ENCODE measurements at regions not wholly inside any gene's neighbourhood (a gene's known extent, or its start where the extent isn't known, plus 50 kb on each side); places are given as distances from the start of the nearest gene placed in this dataset.

DNA sequence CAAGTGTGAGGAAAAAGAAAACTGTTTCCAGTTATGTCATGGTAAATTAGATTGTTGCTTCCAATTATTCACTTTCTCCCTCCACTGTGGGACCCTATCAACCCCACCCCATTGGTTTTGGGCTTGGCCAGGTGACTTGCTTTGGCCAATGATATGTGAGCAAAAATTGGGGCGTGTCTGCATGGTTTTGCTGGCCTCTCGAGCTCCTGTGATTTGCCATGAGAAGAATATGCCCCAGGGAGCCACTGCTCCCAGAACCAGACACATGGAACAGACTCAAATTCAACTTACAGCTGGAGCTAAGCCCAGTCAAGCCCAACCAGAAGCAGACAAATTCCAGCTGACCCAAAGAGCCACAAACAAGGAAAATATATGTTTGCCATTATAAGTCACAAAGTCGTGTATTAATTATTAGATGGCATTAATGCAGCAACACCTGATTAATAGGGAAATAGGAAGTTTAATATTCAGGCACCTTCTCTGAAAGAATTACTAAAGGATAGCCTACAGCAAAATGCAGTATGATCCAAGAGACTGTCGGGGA, 248.9 kb downstream of the ANAPC1 start:
- no CpG with 5 or more reads among the region's 4 CpGs for WGBS (ENCODE audit: extremely low coverage, insufficient read length, low lambda C conversion rate)
- Histone ChIP-seq H3K23me2 (ENCODE audit: insufficient read length, low read depth, low read length, poor library complexity, severe bottlenecking) (no peaks in the 10 kb centered on the region), H2AK5ac (ENCODE audit: insufficient read length, low read length) (no peak overlapping the region), H2AFZ (ENCODE audit: low read length) (no peak overlapping the region), H3K79me2 (ENCODE audit: insufficient read depth, low read length) (no peaks in the 10 kb centered on the region), H3K27ac (ENCODE audit: insufficient read length, low read depth, low read length) (no peak overlapping the region), H3K14ac (ENCODE audit: insufficient read depth, low read length) (no peak overlapping the region), H3K9ac (ENCODE audit: extremely low read depth, insufficient read length, low read length) (no peak overlapping the region), H3K23ac (ENCODE audit: insufficient read length, low read depth, low read length) (no peak overlapping the region), H4K5ac (ENCODE audit: insufficient read length, low read depth, low read length) (no peak overlapping the region), H3K79me1 (ENCODE audit: insufficient read depth, low read depth, low read length, poor library complexity, severe bottlenecking) (no peaks in the 10 kb centered on the region), H2BK12ac (ENCODE audit: insufficient read length, low read depth, low read length) (no peak overlapping the region), H4K8ac (replicated peaks; ENCODE audit: insufficient read length, low read depth, low read length) (no peak overlapping the region), H3K9me3 (ENCODE audit: control insufficient read depth, low read depth, low read length) (no peaks in the 10 kb centered on the region), H3K4me1 (ENCODE audit: insufficient read depth, low read length) (no peaks in the 10 kb centered on the region), H2BK5ac (ENCODE audit: insufficient read length, low read length) (no peak overlapping the region), H3T11ph (ENCODE audit: low read length) (no peak overlapping the region), H2BK15ac (ENCODE audit: low read depth, low read length) (no peak overlapping the region), H2BK120ac (ENCODE audit: low read depth, low read length, poor library complexity, severe bottlenecking) (no peak overlapping the region), H3K56ac (ENCODE audit: insufficient read length, low read depth, low read length) (no peak overlapping the region), H3K18ac (ENCODE audit: insufficient read length, low read depth, low read length) (no peak overlapping the region), H4K20me1 (ENCODE audit: control insufficient read depth, insufficient read depth, insufficient read length) (no peaks in the 10 kb centered on the region), H3K4me2 (ENCODE audit: insufficient read depth, insufficient read length, low read length) (no peak overlapping the region), H4K91ac (ENCODE audit: insufficient read length, low read depth, low read length) (no peak overlapping the region), H3K4ac (ENCODE audit: low read depth, low read length) (no peak overlapping the region), H2BK20ac (ENCODE audit: low read depth, low read length, poor library complexity, severe bottlenecking) (no peak overlapping the region), H3K27me3 (ENCODE audit: insufficient read depth, low read length) (no peaks in the 10 kb centered on the region)
- H3K27me3 Mint-ChIP-seq (ENCODE audit: low read depth) = peaks cover 5% of the 10 kb centered on the region
- H3K27ac Mint-ChIP-seq = no peak overlapping the region
- H3K4me3 Mint-ChIP-seq = no peak overlapping the region
- TF ChIP-seq, protein P1, sequence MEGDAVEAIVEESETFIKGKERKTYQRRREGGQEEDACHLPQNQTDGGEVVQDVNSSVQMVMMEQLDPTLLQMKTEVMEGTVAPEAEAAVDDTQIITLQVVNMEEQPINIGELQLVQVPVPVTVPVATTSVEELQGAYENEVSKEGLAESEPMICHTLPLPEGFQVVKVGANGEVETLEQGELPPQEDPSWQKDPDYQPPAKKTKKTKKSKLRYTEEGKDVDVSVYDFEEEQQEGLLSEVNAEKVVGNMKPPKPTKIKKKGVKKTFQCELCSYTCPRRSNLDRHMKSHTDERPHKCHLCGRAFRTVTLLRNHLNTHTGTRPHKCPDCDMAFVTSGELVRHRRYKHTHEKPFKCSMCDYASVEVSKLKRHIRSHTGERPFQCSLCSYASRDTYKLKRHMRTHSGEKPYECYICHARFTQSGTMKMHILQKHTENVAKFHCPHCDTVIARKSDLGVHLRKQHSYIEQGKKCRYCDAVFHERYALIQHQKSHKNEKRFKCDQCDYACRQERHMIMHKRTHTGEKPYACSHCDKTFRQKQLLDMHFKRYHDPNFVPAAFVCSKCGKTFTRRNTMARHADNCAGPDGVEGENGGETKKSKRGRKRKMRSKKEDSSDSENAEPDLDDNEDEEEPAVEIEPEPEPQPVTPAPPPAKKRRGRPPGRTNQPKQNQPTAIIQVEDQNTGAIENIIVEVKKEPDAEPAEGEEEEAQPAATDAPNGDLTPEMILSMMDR (conservative IDR thresholded peaks at IDR 0.05) = no peak
- peaks cover 2 to 14% (median 6%) of the 10 kb centered on the region in 3 experiments; a peak in 6 of 7 replicates for H3K36me3 Mint-ChIP-seq (ENCODE audit: insufficient read depth in 1 of 3, low read depth in 3 of 3)
- peaks cover 0 to 3% of the 10 kb centered on the region in 2 experiments; a peak in 1 of 4 replicates for H3K4me1 Mint-ChIP-seq
- no peak for DNase-seq
- peaks cover 10 to 11% of the 10 kb centered on the region in 2 experiments for H3K9me3 Mint-ChIP-seq

All from H9 (cell line).